PC-9 (cell line): ENCODE measurements at regions not wholly inside any gene's neighbourhood (a gene's known extent, or its start where the extent isn't known, plus 50 kb on each side); places are given as distances from the start of the nearest gene placed in this dataset.
"Not testable (repeated sequence)": the region's sequence is repeated elsewhere in the genome, so short reads cannot be mapped to it uniquely, and the experiment has no call there.

Experiments used
- EZH2 ChIP-seq: fragments of 200-600 bp; sonication (generic); IDR thresholded peaks from 2 replicates; pipeline ENCODE4 v1.8.0; 2017; ENCODE audit warnings: antibody characterized with exemption, low read depth
- TF ChIP-seq, protein P1 (sequence below): fragments of 200-600 bp; sonication (generic); conservative IDR thresholded peaks from 2 replicates; pipeline ENCODE4 v1.6.1; 2017; ENCODE audit warnings: mixed run types, antibody characterized with exemption, mild to moderate bottlenecking, moderate library complexity

DNA sequence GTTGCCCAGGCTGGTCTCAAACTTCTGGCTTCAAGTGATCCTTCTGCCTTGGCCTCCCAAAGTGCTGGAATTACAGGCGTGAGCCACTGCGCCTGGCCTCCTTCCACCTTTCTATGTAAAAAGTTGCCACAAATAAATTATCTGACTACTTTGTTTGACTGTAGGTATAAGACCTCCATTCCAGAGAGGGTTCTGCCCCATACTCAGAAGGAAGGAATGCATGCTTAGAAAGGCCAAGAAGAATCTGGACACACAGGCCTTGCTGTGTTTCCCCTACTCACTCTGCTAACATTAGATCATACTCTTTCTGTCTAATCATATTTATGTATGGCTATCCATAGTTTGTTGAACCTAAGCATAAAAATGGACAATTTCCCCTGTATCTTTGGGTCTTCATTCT, 53.0 kb upstream of the SMCO4 start:
- TF ChIP-seq, protein P1, sequence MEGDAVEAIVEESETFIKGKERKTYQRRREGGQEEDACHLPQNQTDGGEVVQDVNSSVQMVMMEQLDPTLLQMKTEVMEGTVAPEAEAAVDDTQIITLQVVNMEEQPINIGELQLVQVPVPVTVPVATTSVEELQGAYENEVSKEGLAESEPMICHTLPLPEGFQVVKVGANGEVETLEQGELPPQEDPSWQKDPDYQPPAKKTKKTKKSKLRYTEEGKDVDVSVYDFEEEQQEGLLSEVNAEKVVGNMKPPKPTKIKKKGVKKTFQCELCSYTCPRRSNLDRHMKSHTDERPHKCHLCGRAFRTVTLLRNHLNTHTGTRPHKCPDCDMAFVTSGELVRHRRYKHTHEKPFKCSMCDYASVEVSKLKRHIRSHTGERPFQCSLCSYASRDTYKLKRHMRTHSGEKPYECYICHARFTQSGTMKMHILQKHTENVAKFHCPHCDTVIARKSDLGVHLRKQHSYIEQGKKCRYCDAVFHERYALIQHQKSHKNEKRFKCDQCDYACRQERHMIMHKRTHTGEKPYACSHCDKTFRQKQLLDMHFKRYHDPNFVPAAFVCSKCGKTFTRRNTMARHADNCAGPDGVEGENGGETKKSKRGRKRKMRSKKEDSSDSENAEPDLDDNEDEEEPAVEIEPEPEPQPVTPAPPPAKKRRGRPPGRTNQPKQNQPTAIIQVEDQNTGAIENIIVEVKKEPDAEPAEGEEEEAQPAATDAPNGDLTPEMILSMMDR = not testable (repeated sequence)
- not testable (repeated sequence) for TF ChIP-seq EZH2
